SIG-M5 treated with dmso at 0.1 percent for 504 hours (cell line): ENCODE measurements at regions not wholly inside any gene's neighbourhood (a gene's known extent, or its start where the extent isn't known, plus 50 kb on each side); places are given as distances from the start of the nearest gene placed in this dataset.
A peak's percentile ranks its signal among the peaks of the same experiment; 100 is the strongest.

Experiments
- DNase-seq: peaks from one replicate; lab custom pipeline; 2025; ENCODE audit not compliant: unreplicated experiment; lab: John Stamatoyannopoulos, UW

DNA sequence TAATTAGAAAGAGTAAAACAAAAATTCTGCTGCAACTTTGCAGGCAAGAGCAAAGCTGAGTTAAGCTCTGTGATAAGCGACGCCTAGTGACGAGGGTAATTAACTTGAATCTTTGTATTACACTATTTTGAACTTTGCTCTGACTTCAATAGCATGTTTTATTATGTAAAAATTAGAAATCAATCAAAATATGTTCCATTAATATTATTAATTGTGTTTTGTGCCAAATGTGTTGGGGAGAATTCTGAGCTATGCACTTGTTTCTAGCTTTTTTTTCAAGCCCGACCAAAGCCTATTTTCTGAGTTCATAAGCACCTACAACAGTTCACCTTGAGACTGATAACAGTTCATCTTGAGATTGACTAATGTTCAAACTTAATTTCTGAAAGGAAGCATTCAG lies 90.1 kb upstream of the PDE3A start:
- no peak for DNase-seq

GRCh38 chr12:20280515-20280914 lies 87.8 kb upstream of the PDE3A start:
- DNase-seq, result peak; percentile 61

- no peak for DNase-seq
Observed at GRCh38 chr12:20282401-20282800, 85.9 kb upstream of the PDE3A start.

- no peak for DNase-seq
Observed at GRCh38 chr12:20283482-20283881, 84.9 kb upstream of the PDE3A start.

- no peak for DNase-seq
Observed at GRCh38 chr12:20289520-20289919, 78.8 kb upstream of the PDE3A start.

DNA sequence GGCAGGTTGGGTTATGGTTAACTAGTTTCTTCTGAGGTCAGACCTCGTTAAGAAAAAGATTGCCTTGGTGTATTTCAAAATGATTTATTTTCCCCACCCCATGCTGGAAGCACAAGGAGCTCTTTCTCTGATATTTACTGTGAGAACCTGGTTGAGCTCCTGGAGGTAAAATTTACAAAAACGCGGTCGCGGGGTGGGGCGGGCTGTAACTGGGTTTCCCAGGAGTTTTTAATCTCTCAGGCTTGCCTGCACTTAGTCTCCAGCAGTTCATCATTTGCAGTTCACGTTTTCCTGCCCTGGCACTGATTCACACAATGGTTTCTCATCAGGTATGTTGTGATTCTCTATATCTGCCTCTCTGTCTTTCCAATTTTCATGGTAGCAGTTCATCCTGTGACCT lies 67.9 kb upstream of the PDE3A start:
- no peak for DNase-seq

- DNase-seq, result peak; percentile 88
Observed at GRCh38 chr12:20305470-20305869, 62.9 kb upstream of the PDE3A start.

DNA sequence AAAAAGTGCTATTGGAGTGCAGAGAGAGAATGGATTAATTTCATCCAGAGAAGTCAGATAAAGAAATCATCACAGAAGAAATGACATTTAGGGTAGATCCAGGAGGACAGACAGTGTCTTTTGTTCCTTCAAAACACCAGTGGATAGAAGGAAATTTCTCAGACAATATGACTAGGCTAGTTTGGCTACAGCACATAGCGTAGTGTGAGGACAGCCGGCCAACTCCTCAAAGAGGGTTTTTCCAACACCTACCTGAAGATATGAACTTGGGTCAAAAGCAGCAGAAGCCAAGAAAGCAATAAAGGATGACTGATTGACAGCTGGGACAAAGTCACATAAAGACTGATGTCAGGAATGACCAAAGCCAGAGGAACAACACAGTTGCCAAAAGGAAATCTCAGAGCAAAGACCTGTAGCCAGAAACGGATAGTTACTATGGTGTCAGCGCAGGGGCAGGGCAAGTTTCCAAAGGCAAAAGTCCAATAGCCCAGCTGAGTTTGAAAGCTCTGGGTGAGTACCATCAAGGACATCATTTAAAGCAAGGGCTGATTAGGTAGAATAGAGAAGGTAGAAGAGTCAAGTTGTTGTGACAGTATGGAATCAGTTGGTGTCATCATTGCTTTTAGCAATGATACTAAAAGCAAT lies 58.7 kb upstream of the PDE3A start:
- DNase-seq, result no peak

DNA sequence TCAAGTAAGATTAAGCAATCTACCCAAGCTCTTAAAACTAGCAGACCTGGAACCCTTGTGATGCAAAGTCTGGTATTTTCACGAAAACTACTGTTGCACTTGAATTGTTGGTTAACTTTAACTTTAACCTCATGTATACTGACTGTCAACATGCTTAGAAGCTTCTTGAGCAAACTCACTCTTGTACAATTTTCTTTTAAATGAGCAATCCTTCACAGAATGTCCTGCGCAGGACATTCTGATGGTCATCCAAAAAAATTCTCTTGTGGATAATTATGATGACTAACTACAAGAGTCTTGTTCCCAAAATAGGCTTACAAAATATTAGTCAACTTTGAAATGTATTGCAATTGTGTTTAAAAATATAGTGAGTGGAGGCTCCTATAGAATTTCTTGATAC lies 54.0 kb upstream of the PDE3A start:
- no peak for DNase-seq

- DNase-seq, result no peak
Observed at GRCh38 chr12:20317554-20317953, 50.8 kb upstream of the PDE3A start.
